SK-N-MC (cell line): ENCODE measurements at regions not wholly inside any gene's neighbourhood (a gene's known extent, or its start where the extent isn't known, plus 50 kb on each side); places are given as distances from the start of the nearest gene placed in this dataset.

Source experiments
- EZH2 ChIP-seq: fragments of 200-600 bp; sonication (generic); IDR thresholded peaks from one replicate; pipeline ENCODE4 v1.6.1; 2017; ENCODE audit warnings: antibody characterized with exemption
- POLR2AphosphoS5 ChIP-seq: IDR thresholded peaks from 2 replicates; pipeline ENCODE4 v1.6.1; 2012; ENCODE audit warnings: mild to moderate bottlenecking, low read depth, low read length, borderline replicate concordance

DNA sequence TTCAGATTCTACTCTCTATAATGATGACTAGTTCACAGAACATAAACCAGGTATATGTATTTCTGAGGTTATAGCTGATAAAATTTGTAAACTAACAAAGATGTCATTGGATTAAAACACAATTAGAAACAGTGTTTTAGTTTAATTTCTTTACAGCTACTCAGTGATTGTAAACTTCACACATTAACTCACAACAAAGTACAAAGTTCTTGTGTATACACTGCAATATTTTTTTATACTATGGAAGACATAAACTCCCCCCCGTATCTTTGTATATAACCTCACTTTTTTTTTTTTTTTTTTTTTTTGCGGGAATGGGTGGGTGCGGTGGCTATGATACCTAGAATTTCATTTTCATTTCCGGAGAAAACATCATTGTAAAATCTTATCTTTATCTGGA lies 1043.2 kb downstream of the PCDH18 start:
- no peak for TF ChIP-seq EZH2
- no peak for TF ChIP-seq POLR2AphosphoS5
